Ishikawa (cell line): ENCODE measurements at regions not wholly inside any gene's neighbourhood (a gene's known extent, or its start where the extent isn't known, plus 50 kb on each side); places are given as distances from the start of the nearest gene placed in this dataset.

Experiments
- CEBPB ChIP-seq: IDR thresholded peaks from 2 replicates; pipeline ENCODE4 v1.6.1; 2012
- CREB1 ChIP-seq: IDR thresholded peaks from 2 replicates; pipeline ENCODE4 v1.6.1; 2012; ENCODE audit warnings: low read depth
- EGR1 ChIP-seq: IDR thresholded peaks from 2 replicates; pipeline ENCODE4 v1.6.1; 2012
- EP300 ChIP-seq: IDR thresholded peaks from 2 replicates; pipeline ENCODE4 v1.6.1; 2012; ENCODE audit warnings: borderline replicate concordance
- NFIC ChIP-seq: IDR thresholded peaks from 2 replicates; pipeline ENCODE4 v1.6.1; 2012
- RAD21 ChIP-seq: IDR thresholded peaks from 2 replicates; pipeline ENCODE4 v1.6.1; 2012; ENCODE audit warnings: low read depth
- TAF1 ChIP-seq: IDR thresholded peaks from 2 replicates; pipeline ENCODE4 v1.6.1; 2012; ENCODE audit warnings: low read depth, mild to moderate bottlenecking
- TCF12 ChIP-seq: IDR thresholded peaks from 2 replicates; pipeline ENCODE4 v1.6.1; 2012; ENCODE audit warnings: low read depth
- YY1 ChIP-seq: IDR thresholded peaks from 2 replicates; pipeline ENCODE4 v1.6.1; 2012; ENCODE audit warnings: low read depth
- ZBTB7A ChIP-seq: IDR thresholded peaks from 2 replicates; pipeline ENCODE4 v1.6.1; 2012; ENCODE audit warnings: low read depth
- TF ChIP-seq, protein P1 (sequence below): IDR thresholded peaks from 2 replicates; pipeline ENCODE4 v1.6.1; 2012; ENCODE audit warnings: low read depth, mild to moderate bottlenecking
- TF ChIP-seq, protein P2 (sequence below): IDR thresholded peaks from 2 replicates; pipeline ENCODE4 v1.6.1; 2012
- TF ChIP-seq, protein P3 (sequence below): IDR thresholded peaks from 2 replicates; pipeline ENCODE4 v1.6.1; 2012

DNA sequence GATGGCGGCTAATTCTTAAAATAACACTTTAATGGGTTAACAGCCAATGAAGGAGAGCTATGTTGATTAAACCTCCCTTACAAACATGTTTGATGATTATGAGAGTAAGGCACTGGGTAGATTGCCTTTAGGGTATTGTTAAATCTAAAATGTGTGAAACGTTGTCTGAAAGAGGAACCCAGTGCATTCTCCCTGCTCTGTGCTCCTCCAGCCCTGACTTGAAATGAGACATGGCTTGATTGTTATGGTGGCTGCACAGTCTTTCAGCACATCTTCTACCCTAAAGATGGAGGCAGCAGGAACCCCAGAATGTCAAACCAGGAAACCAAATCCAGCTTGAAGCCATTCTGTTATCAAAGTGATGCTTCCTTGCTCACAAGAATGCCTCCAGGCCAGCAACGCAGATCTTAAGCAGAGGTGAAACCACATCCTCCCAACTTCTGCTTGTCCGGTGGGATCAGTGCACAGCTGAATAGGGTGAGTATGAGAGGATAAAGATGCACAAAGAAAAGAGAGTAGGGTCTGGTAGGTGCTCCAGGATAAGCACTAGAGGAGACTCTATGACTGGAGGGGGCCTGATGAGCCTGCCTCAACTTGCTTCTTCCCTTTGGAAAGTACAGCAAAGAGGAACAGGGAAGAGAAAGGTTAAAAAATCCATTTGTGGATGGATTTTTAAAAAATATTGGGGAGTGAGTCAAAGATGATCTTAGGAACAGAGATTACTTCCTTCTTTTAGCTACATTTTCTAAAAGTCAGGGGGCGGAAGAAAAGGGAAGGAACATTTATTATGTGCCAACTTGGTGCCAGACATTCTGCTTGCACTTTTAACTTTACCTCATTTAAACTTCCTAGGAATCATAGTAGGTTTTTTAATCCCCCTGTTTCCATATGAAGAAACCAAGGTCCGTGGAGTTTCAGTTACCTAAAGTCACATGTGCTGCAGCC lies 523.0 kb downstream of the TXNL1 start:
- TF ChIP-seq EGR1: no peak
- TF ChIP-seq ZBTB7A: no peak
- no peak for TF ChIP-seq TAF1
- no peak for TF ChIP-seq EP300
- TF ChIP-seq, protein P1, sequence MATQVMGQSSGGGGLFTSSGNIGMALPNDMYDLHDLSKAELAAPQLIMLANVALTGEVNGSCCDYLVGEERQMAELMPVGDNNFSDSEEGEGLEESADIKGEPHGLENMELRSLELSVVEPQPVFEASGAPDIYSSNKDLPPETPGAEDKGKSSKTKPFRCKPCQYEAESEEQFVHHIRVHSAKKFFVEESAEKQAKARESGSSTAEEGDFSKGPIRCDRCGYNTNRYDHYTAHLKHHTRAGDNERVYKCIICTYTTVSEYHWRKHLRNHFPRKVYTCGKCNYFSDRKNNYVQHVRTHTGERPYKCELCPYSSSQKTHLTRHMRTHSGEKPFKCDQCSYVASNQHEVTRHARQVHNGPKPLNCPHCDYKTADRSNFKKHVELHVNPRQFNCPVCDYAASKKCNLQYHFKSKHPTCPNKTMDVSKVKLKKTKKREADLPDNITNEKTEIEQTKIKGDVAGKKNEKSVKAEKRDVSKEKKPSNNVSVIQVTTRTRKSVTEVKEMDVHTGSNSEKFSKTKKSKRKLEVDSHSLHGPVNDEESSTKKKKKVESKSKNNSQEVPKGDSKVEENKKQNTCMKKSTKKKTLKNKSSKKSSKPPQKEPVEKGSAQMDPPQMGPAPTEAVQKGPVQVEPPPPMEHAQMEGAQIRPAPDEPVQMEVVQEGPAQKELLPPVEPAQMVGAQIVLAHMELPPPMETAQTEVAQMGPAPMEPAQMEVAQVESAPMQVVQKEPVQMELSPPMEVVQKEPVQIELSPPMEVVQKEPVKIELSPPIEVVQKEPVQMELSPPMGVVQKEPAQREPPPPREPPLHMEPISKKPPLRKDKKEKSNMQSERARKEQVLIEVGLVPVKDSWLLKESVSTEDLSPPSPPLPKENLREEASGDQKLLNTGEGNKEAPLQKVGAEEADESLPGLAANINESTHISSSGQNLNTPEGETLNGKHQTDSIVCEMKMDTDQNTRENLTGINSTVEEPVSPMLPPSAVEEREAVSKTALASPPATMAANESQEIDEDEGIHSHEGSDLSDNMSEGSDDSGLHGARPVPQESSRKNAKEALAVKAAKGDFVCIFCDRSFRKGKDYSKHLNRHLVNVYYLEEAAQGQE: no peak
- TF ChIP-seq CREB1: no peak
- TF ChIP-seq TCF12: no peak
- no peak for TF ChIP-seq NFIC
- no peak for TF ChIP-seq CEBPB
- no peak for TF ChIP-seq YY1
- TF ChIP-seq RAD21: no peak
- TF ChIP-seq, protein P2, sequence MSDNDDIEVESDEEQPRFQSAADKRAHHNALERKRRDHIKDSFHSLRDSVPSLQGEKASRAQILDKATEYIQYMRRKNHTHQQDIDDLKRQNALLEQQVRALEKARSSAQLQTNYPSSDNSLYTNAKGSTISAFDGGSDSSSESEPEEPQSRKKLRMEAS: no peak
- TF ChIP-seq, protein P3, sequence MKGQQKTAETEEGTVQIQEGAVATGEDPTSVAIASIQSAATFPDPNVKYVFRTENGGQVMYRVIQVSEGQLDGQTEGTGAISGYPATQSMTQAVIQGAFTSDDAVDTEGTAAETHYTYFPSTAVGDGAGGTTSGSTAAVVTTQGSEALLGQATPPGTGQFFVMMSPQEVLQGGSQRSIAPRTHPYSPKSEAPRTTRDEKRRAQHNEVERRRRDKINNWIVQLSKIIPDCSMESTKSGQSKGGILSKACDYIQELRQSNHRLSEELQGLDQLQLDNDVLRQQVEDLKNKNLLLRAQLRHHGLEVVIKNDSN: no peak
